ENCODE measurements at regions not wholly inside any gene's neighbourhood (a gene's known extent, or its start where the extent isn't known, plus 50 kb on each side); places are given as distances from the start of the nearest gene placed in this dataset.

DNA sequence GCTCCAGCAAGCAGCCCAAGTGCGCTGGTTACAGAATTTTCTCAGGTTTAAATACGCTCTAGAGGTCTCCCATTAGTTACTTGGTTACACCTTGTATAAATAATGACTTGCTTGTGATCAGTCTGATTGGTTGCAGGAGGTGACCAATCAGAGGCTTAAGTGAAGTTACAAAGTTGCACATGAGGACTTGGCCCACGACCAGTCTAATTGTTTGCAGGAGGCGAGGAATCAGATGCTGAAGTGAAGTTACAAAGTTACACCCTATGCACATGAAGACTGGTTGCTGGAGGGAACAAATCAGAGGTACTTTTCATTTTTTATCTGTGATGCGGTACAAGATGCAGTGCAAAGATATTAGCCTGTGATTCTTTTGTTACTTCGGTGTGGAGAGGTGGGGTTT is 80.7 kb downstream of the UBE2NL start:
- ATAC-seq (no peak), DNase-seq (ENCODE audit: low read depth, low spot score) (no peak)
- no TSS peak for BruUV-seq (replicated peaks)
- H3K4me1 ChIP-seq (ENCODE audit: control insufficient read depth, insufficient read depth, low read length): no peaks in the 10 kb centered on the region
- CTCF ChIA-PET: no interaction called here
- intact Hi-C loops (cut with micrococcal nuclease; ENCODE audit: unreplicated experiment) (no loop called here), in situ Hi-C loops (cut with HindIII; ENCODE audit: low pct_unique_long_range_greater_than_20kb, low sequenced_read_pairs) (no loop called here)
- H3K27me3 ChIP-seq (ENCODE audit: control insufficient read depth, insufficient read depth, low read length): no peaks in the 10 kb centered on the region
- no peak overlapping the region for H3K27ac ChIP-seq (ENCODE audit: low read length)
- no peak overlapping the region for H3K4me3 ChIP-seq (ENCODE audit: low read depth in 2 of 2, low read length in 2 of 2)
- no peaks in the 10 kb centered on the region for H3K9me3 ChIP-seq (ENCODE audit: control insufficient read depth, insufficient read depth, low read depth, low read length)
- no peaks in the 10 kb centered on the region for H3K36me3 ChIP-seq (ENCODE audit: control insufficient read depth, insufficient read depth, low read length)
- TF ChIP-seq POLR2AphosphoS5 (IDR thresholded peaks at IDR 0.05; ENCODE audit: low read depth, low read length): no peak
- TF ChIP-seq TCF7L2 (IDR thresholded peaks at IDR 0.05; ENCODE audit: low read depth, low read length): no peak
- no peak for TF ChIP-seq SIN3A (IDR thresholded peaks at IDR 0.05; ENCODE audit: borderline replicate concordance, insufficient read depth, low read depth, low read length)
- TF ChIP-seq, protein P1, sequence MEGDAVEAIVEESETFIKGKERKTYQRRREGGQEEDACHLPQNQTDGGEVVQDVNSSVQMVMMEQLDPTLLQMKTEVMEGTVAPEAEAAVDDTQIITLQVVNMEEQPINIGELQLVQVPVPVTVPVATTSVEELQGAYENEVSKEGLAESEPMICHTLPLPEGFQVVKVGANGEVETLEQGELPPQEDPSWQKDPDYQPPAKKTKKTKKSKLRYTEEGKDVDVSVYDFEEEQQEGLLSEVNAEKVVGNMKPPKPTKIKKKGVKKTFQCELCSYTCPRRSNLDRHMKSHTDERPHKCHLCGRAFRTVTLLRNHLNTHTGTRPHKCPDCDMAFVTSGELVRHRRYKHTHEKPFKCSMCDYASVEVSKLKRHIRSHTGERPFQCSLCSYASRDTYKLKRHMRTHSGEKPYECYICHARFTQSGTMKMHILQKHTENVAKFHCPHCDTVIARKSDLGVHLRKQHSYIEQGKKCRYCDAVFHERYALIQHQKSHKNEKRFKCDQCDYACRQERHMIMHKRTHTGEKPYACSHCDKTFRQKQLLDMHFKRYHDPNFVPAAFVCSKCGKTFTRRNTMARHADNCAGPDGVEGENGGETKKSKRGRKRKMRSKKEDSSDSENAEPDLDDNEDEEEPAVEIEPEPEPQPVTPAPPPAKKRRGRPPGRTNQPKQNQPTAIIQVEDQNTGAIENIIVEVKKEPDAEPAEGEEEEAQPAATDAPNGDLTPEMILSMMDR (IDR thresholded peaks at IDR 0.05): no peak
- TF ChIP-seq, protein P2, sequence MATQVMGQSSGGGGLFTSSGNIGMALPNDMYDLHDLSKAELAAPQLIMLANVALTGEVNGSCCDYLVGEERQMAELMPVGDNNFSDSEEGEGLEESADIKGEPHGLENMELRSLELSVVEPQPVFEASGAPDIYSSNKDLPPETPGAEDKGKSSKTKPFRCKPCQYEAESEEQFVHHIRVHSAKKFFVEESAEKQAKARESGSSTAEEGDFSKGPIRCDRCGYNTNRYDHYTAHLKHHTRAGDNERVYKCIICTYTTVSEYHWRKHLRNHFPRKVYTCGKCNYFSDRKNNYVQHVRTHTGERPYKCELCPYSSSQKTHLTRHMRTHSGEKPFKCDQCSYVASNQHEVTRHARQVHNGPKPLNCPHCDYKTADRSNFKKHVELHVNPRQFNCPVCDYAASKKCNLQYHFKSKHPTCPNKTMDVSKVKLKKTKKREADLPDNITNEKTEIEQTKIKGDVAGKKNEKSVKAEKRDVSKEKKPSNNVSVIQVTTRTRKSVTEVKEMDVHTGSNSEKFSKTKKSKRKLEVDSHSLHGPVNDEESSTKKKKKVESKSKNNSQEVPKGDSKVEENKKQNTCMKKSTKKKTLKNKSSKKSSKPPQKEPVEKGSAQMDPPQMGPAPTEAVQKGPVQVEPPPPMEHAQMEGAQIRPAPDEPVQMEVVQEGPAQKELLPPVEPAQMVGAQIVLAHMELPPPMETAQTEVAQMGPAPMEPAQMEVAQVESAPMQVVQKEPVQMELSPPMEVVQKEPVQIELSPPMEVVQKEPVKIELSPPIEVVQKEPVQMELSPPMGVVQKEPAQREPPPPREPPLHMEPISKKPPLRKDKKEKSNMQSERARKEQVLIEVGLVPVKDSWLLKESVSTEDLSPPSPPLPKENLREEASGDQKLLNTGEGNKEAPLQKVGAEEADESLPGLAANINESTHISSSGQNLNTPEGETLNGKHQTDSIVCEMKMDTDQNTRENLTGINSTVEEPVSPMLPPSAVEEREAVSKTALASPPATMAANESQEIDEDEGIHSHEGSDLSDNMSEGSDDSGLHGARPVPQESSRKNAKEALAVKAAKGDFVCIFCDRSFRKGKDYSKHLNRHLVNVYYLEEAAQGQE (IDR thresholded peaks at IDR 0.05; ENCODE audit: insufficient read depth in 1 of 2, low read depth in 2 of 2, low read length in 1 of 2): no peak
- POLR2A ChIA-PET: no interaction called here

DNA sequence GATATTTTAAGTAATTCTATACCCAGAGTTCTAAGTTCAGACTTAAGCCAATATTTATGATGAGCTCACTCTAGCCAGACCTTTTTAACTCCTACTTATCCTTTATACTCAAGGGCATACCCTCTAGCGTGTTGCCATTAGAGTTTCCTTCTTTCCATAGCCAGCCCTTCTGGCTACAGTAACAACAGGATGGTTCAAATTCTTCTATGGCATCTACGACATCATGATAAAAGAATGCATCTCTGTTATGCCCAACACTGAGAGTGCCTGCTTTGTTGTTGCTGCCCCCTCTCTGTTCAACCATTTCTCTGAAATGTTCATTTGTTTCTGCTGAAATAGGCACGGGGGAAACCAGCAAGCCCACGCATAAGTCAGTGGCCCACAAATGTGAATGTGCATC is 104.5 kb downstream of the UBE2NL start:
- Histone ChIP-seq H3K36me3 (ENCODE audit: control insufficient read depth, insufficient read depth, low read length) (no peaks in the 10 kb centered on the region), H3K9me3 (ENCODE audit: control insufficient read depth, insufficient read depth, low read depth, low read length) (no peaks in the 10 kb centered on the region), H3K4me3 (ENCODE audit: low read depth in 2 of 2, low read length in 2 of 2) (no peak overlapping the region), H3K4me1 (ENCODE audit: control insufficient read depth, insufficient read depth, low read length) (no peaks in the 10 kb centered on the region), H3K27ac (ENCODE audit: low read length) (no peak overlapping the region), H3K27me3 (ENCODE audit: control insufficient read depth, insufficient read depth, low read length) (no peaks in the 10 kb centered on the region)
- in situ Hi-C loops (cut with HindIII; ENCODE audit: low pct_unique_long_range_greater_than_20kb, low sequenced_read_pairs): no loop called here
- ChIA-PET CTCF (no interaction called here), POLR2A (no interaction called here)
- ATAC-seq: no peak
- TF ChIP-seq, protein P1 (IDR thresholded peaks at IDR 0.05): no peak
- TF ChIP-seq POLR2AphosphoS5 (IDR thresholded peaks at IDR 0.05; ENCODE audit: low read depth, low read length) (no peak), SIN3A (IDR thresholded peaks at IDR 0.05; ENCODE audit: borderline replicate concordance, insufficient read depth, low read depth, low read length) (no peak)
- no peak for DNase-seq (ENCODE audit: low read depth, low spot score)
- BruUV-seq (replicated peaks): no TSS peak
- intact Hi-C loops (cut with micrococcal nuclease; ENCODE audit: unreplicated experiment): no loop called here

GRCh38 chrX:143994206-143994605 is 110.3 kb downstream of the UBE2NL start:
- Histone ChIP-seq H3K4me3 (ENCODE audit: low read depth in 2 of 2, low read length in 2 of 2) (no peak overlapping the region), H3K4me1 (ENCODE audit: control insufficient read depth, insufficient read depth, low read length) (no peaks in the 10 kb centered on the region), H3K27ac (ENCODE audit: low read length) (no peak overlapping the region), H3K9me3 (ENCODE audit: control insufficient read depth, insufficient read depth, low read depth, low read length) (no peaks in the 10 kb centered on the region), H3K36me3 (ENCODE audit: control insufficient read depth, insufficient read depth, low read length) (no peaks in the 10 kb centered on the region), H3K27me3 (ENCODE audit: control insufficient read depth, insufficient read depth, low read length) (no peaks in the 10 kb centered on the region)
- ChIA-PET CTCF (no interaction called here), POLR2A (no interaction called here)
- in situ Hi-C loops (cut with HindIII; ENCODE audit: low pct_unique_long_range_greater_than_20kb, low sequenced_read_pairs) (no loop called here), intact Hi-C loops (cut with micrococcal nuclease; ENCODE audit: unreplicated experiment) (no loop called here)
- no peak for TF ChIP-seq TCF7L2 (IDR thresholded peaks at IDR 0.05; ENCODE audit: low read depth, low read length)
- TF ChIP-seq, protein P2 (IDR thresholded peaks at IDR 0.05; ENCODE audit: insufficient read depth in 1 of 2, low read depth in 2 of 2, low read length in 1 of 2): no peak
- TF ChIP-seq POLR2AphosphoS5 (IDR thresholded peaks at IDR 0.05; ENCODE audit: low read depth, low read length): no peak
- no peak for TF ChIP-seq SIN3A (IDR thresholded peaks at IDR 0.05; ENCODE audit: borderline replicate concordance, insufficient read depth, low read depth, low read length)
- TF ChIP-seq, protein P1 (IDR thresholded peaks at IDR 0.05): no peak
- no TSS peak for BruUV-seq (replicated peaks)
- DNase-seq (ENCODE audit: low read depth, low spot score): no peak
- no peak for ATAC-seq

All from Panc1 (cell line).